HCT116 (cell line): ENCODE measurements at regions not wholly inside any gene's neighbourhood (a gene's known extent, or its start where the extent isn't known, plus 50 kb on each side); places are given as distances from the start of the nearest gene placed in this dataset.
"Not testable (repeated sequence)": the region's sequence is repeated elsewhere in the genome, so short reads cannot be mapped to it uniquely, and the experiment has no call there.

ENCODE experiments used
- CEBPB ChIP-seq: IDR thresholded peaks from 2 replicates; pipeline ENCODE4 v1.6.1; 2012; ENCODE audit warnings: low read depth
- CTCF ChIP-seq, 3 experiments: fragments of 200-600 bp in 1 of 3; sonication (generic) in 1 of 3; IDR thresholded peaks in 2 of 3; conservative IDR thresholded peaks in 1 of 3; 2 replicates each; pipeline ENCODE4 v1.5.1; 2012 to 2017; ENCODE audit warnings: low read depth in 2 of 3, low read length in 2 of 3, antibody characterized with exemption in 1 of 3, borderline replicate concordance in 1 of 3, control low read depth in 1 of 3, mild to moderate bottlenecking in 1 of 3, mixed read lengths in 1 of 3, mixed run types in 1 of 3, moderate library complexity in 1 of 3; ENCODE audit not compliant: insufficient read depth in 1 of 3
- EGR1 ChIP-seq: IDR thresholded peaks from 2 replicates; pipeline ENCODE4 v1.6.1; 2012; ENCODE audit warnings: low read depth
- EZH2 ChIP-seq: fragments of 200-600 bp; sonication (generic); IDR thresholded peaks from 2 replicates; pipeline ENCODE4 v1.6.1; 2017; ENCODE audit warnings: antibody characterized with exemption, mixed run types
- EZH2phosphoT487 ChIP-seq: fragments of 200-600 bp; IDR thresholded peaks from 2 replicates; pipeline ENCODE4 v1.6.1; 2018; ENCODE audit warnings: antibody characterized with exemption, borderline replicate concordance
- JUND ChIP-seq: IDR thresholded peaks from 2 replicates; pipeline ENCODE4 v1.6.1; 2012
- POLR2A ChIP-seq: IDR thresholded peaks from 2 replicates; pipeline ENCODE4 v1.7.0; 2011; ENCODE audit warnings: borderline replicate concordance; ENCODE audit not compliant: insufficient read depth, insufficient read length; ENCODE audit errors: extremely low read depth
- POLR2AphosphoS5 ChIP-seq: IDR thresholded peaks from 2 replicates; pipeline ENCODE4 v1.6.1; 2011; ENCODE audit warnings: mild to moderate bottlenecking, low read depth, low read length, moderate library complexity
- REST ChIP-seq: IDR thresholded peaks from 2 replicates; pipeline ENCODE4 v1.6.1; 2012; ENCODE audit warnings: low read depth
- SIN3A ChIP-seq: IDR thresholded peaks from 2 replicates; pipeline ENCODE4 v1.6.1; 2012; ENCODE audit warnings: low read depth
- SP1 ChIP-seq: IDR thresholded peaks from 2 replicates; pipeline ENCODE4 v1.6.1; 2012; ENCODE audit warnings: low read depth
- TCF7L2 ChIP-seq: IDR thresholded peaks from 2 replicates; pipeline ENCODE4 v1.7.0; 2011; ENCODE audit warnings: borderline replicate concordance, inconsistent platforms; ENCODE audit not compliant: insufficient read depth, insufficient read length; ENCODE audit errors: extremely low read depth
- TF ChIP-seq, protein P1 (sequence below): IDR thresholded peaks from 2 replicates; pipeline ENCODE4 v1.6.1; 2011; ENCODE audit warnings: mild to moderate bottlenecking, low read length, moderate library complexity; ENCODE audit not compliant: insufficient replicate concordance; ENCODE audit errors: extremely low read depth
- TF ChIP-seq, protein P2 (sequence below): IDR thresholded peaks from 2 replicates; pipeline ENCODE4 v1.6.1; 2012

GRCh38 chr5:34185005-34185404 is 142.0 kb upstream of the C1QTNF3 start:
- TF ChIP-seq JUND; CTCF (IDR thresholded peaks at IDR 0.05 in 2 of 3, conservative IDR thresholded peaks at IDR 0.05 in 1 of 3; ENCODE audit: borderline replicate concordance in 1 of 3, insufficient read depth in 1 of 3, low read depth in 2 of 3, low read length in 2 of 3); POLR2AphosphoS5; REST; EZH2phosphoT487; SP1; POLR2A; EGR1; SIN3A; EZH2; CEBPB; TCF7L2: not testable (repeated sequence)
- TF ChIP-seq, protein P1, sequence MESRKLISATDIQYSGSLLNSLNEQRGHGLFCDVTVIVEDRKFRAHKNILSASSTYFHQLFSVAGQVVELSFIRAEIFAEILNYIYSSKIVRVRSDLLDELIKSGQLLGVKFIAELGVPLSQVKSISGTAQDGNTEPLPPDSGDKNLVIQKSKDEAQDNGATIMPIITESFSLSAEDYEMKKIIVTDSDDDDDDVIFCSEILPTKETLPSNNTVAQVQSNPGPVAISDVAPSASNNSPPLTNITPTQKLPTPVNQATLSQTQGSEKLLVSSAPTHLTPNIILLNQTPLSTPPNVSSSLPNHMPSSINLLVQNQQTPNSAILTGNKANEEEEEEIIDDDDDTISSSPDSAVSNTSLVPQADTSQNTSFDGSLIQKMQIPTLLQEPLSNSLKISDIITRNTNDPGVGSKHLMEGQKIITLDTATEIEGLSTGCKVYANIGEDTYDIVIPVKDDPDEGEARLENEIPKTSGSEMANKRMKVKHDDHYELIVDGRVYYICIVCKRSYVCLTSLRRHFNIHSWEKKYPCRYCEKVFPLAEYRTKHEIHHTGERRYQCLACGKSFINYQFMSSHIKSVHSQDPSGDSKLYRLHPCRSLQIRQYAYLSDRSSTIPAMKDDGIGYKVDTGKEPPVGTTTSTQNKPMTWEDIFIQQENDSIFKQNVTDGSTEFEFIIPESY, result not testable (repeated sequence)
- TF ChIP-seq, protein P2, sequence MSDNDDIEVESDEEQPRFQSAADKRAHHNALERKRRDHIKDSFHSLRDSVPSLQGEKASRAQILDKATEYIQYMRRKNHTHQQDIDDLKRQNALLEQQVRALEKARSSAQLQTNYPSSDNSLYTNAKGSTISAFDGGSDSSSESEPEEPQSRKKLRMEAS, result not testable (repeated sequence)
